ENCODE measurements at regions not wholly inside any gene's neighbourhood (a gene's known extent, or its start where the extent isn't known, plus 50 kb on each side); places are given as distances from the start of the nearest gene placed in this dataset.
A peak's percentile ranks its signal among the peaks of the same experiment; 100 is the strongest.
"Not testable (repeated sequence)": the region's sequence is repeated elsewhere in the genome, so short reads cannot be mapped to it uniquely, and the experiment has no call there.

GRCh38 chr13:86579662-86580061 is 780.4 kb upstream of the SLITRK6 start:
- no peak for DNase-seq (ENCODE audit: low spot score)

- DNase-seq (ENCODE audit: low spot score): no peak
These were observed 782.5 kb upstream of the SLITRK6 start for GRCh38 chr13:86581706-86582105.

- DNase-seq (ENCODE audit: low spot score): no peak
These were observed 785.1 kb upstream of the SLITRK6 start for GRCh38 chr13:86584301-86584700.

- DNase-seq (ENCODE audit: low spot score): no peak
These were observed 786.6 kb upstream of the SLITRK6 start for GRCh38 chr13:86585835-86586234.

GRCh38 chr13:86591862-86592261 is 792.6 kb upstream of the SLITRK6 start:
- no peak for DNase-seq (ENCODE audit: low spot score)

GRCh38 chr13:86601351-86601750 is 802.1 kb upstream of the SLITRK6 start:
- DNase-seq (ENCODE audit: low spot score): no peak

GRCh38 chr13:86606264-86606663 is 807.0 kb upstream of the SLITRK6 start:
- DNase-seq (ENCODE audit: low spot score): no peak

GRCh38 chr13:86608701-86609100 is 809.5 kb upstream of the SLITRK6 start:
- DNase-seq (ENCODE audit: low spot score): no peak

- DNase-seq (ENCODE audit: low spot score): no peak
These were observed 834.1 kb upstream of the SLITRK6 start for GRCh38 chr13:86633346-86633745.

GRCh38 chr13:86651171-86651570 is 852.0 kb upstream of the SLITRK6 start:
- DNase-seq (ENCODE audit: low spot score): not testable (repeated sequence)

GRCh38 chr13:86653009-86653408 is 853.8 kb upstream of the SLITRK6 start:
- no peak for DNase-seq (ENCODE audit: low spot score)

GRCh38 chr13:86655561-86655960 is 856.3 kb upstream of the SLITRK6 start:
- DNase-seq (ENCODE audit: low spot score): no peak

GRCh38 chr13:86660090-86660489 is 860.9 kb upstream of the SLITRK6 start:
- no peak for DNase-seq (ENCODE audit: low spot score)

- no peak for DNase-seq (ENCODE audit: low spot score)
These were observed 866.6 kb upstream of the SLITRK6 start for GRCh38 chr13:86665842-86666241.

- no peak for DNase-seq (ENCODE audit: low spot score)
These were observed 874.8 kb upstream of the SLITRK6 start for GRCh38 chr13:86673931-86674431.

- no peak for DNase-seq (ENCODE audit: low spot score)
These were observed 882.0 kb upstream of the SLITRK6 start for GRCh38 chr13:86681223-86681622.

- no peak for DNase-seq (ENCODE audit: low spot score)
These were observed 885.2 kb upstream of the SLITRK6 start for GRCh38 chr13:86684402-86684801.

GRCh38 chr13:86689911-86690310 is 890.7 kb upstream of the SLITRK6 start:
- no peak for DNase-seq (ENCODE audit: low spot score)

- DNase-seq (ENCODE audit: low spot score): no peak
These were observed 893.1 kb upstream of the SLITRK6 start for GRCh38 chr13:86692291-86692690.

GRCh38 chr13:86710013-86710412 is 910.8 kb upstream of the SLITRK6 start:
- DNase-seq (ENCODE audit: low spot score): no peak

- DNase-seq (ENCODE audit: low spot score): no peak
These were observed 911.7 kb upstream of the SLITRK6 start for GRCh38 chr13:86710896-86711295.

GRCh38 chr13:86714495-86714894 is 915.3 kb upstream of the SLITRK6 start:
- DNase-seq (ENCODE audit: low spot score): no peak

- DNase-seq (ENCODE audit: low spot score): peak; percentile 29
These were observed 925.9 kb upstream of the SLITRK6 start for GRCh38 chr13:86725105-86725504.

- DNase-seq (ENCODE audit: low spot score): no peak
These were observed 930.0 kb upstream of the SLITRK6 start for GRCh38 chr13:86729206-86729605.

- DNase-seq (ENCODE audit: low spot score): no peak
These were observed 932.8 kb upstream of the SLITRK6 start for GRCh38 chr13:86731987-86732386.

Data from iPS-NIHi11 (cell line).